Astrocyte (in vitro differentiated cells and primary cell): ENCODE measurements at regions not wholly inside any gene's neighbourhood (a gene's known extent, or its start where the extent isn't known, plus 50 kb on each side); places are given as distances from the start of the nearest gene placed in this dataset.
"Not testable (repeated sequence)": the region's sequence is repeated elsewhere in the genome, so short reads cannot be mapped to it uniquely, and the experiment has no call there.

ENCODE experiments used
- DNase-seq: peaks from one replicate; pipeline ENCODE4 v3.0.0-alpha.2; 2010; ENCODE audit warnings: low read depth
- FAIRE-seq: peaks from 2 replicates; lab custom pipeline; 2011; peaks lifted over from hg19 to GRCh38; lab: Jason Lieb, UNC
- H2AFZ ChIP-seq: 2 replicates; pipeline ENCODE4 v1.6.0; 2012; ENCODE audit warnings: low read depth, low read length, inconsistent platforms
- H3K27ac ChIP-seq: 2 replicates; pipeline ENCODE4 v1.5.1; 2011; ENCODE audit warnings: low read depth, low read length, inconsistent platforms
- H3K27me3 ChIP-seq: 2 replicates; pipeline ENCODE4 v1.6.0; 2011; ENCODE audit warnings: low read length, inconsistent platforms; ENCODE audit not compliant: insufficient read depth
- H3K36me3 ChIP-seq: 2 replicates; pipeline ENCODE4 v1.5.1; 2011; ENCODE audit warnings: low read length, inconsistent platforms; ENCODE audit not compliant: insufficient read depth
- H3K4me1 ChIP-seq: 2 replicates; pipeline ENCODE4 v1.5.1; 2011; ENCODE audit warnings: low read length, inconsistent platforms; ENCODE audit not compliant: insufficient read depth
- H3K4me2 ChIP-seq: 2 replicates; pipeline ENCODE4 v1.6.0; 2012; ENCODE audit warnings: low read length, inconsistent platforms
- H3K4me3 ChIP-seq: 2 replicates; pipeline ENCODE4 v1.5.1; 2011; ENCODE audit warnings: low read depth, mild to moderate bottlenecking, low read length, inconsistent platforms; ENCODE audit not compliant: insufficient read depth
- H3K79me2 ChIP-seq: 2 replicates; pipeline ENCODE4 v1.6.0; 2012; ENCODE audit warnings: mild to moderate bottlenecking, low read length, inconsistent platforms; ENCODE audit not compliant: insufficient read depth
- H3K9ac ChIP-seq: 2 replicates; pipeline ENCODE4 v1.6.0; 2012; ENCODE audit warnings: mild to moderate bottlenecking, low read length, inconsistent platforms
- H3K9me3 ChIP-seq: 2 replicates; pipeline ENCODE4 v1.5.1; 2012; ENCODE audit warnings: low read depth, mild to moderate bottlenecking, low read length, inconsistent platforms; ENCODE audit not compliant: insufficient read depth
- H4K20me1 ChIP-seq: 2 replicates; pipeline ENCODE4 v1.6.0; 2012; ENCODE audit warnings: low read length, inconsistent platforms; ENCODE audit not compliant: insufficient read depth
- H3K27ac Mint-ChIP-seq: one replicate; pipeline ENCODE4 v1.8.0; 2021; ENCODE audit warnings: mild to moderate bottlenecking, mixed read lengths; ENCODE audit not compliant: unreplicated experiment
- H3K27me3 Mint-ChIP-seq: one replicate; pipeline ENCODE4 v1.8.0; 2021; ENCODE audit warnings: low read depth, mixed read lengths; ENCODE audit not compliant: unreplicated experiment
- H3K36me3 Mint-ChIP-seq: one replicate; pipeline ENCODE4 v1.8.0; 2021; ENCODE audit warnings: low read depth, mixed read lengths; ENCODE audit not compliant: unreplicated experiment
- H3K4me1 Mint-ChIP-seq: one replicate; pipeline ENCODE4 v1.8.0; 2021; ENCODE audit warnings: low read depth, mixed read lengths; ENCODE audit not compliant: unreplicated experiment
- H3K4me3 Mint-ChIP-seq: one replicate; pipeline ENCODE4 v1.8.0; 2021; ENCODE audit warnings: mild to moderate bottlenecking, moderate library complexity, mixed read lengths; ENCODE audit not compliant: unreplicated experiment
- H3K9me3 Mint-ChIP-seq: one replicate; pipeline ENCODE4 v1.8.0; 2021; ENCODE audit warnings: mild to moderate bottlenecking, mixed read lengths; ENCODE audit not compliant: unreplicated experiment
- EZH2 ChIP-seq: IDR thresholded peaks from 2 replicates; pipeline ENCODE4 v1.6.1; 2012; ENCODE audit warnings: mild to moderate bottlenecking, low read length, inconsistent platforms; ENCODE audit not compliant: insufficient read depth
- TF ChIP-seq, protein P1 (sequence below): IDR thresholded peaks from 2 replicates; pipeline ENCODE4 v1.5.1; 2011; ENCODE audit warnings: low read depth, mild to moderate bottlenecking, inconsistent platforms, low read length, moderate library complexity; ENCODE audit not compliant: insufficient read depth

DNA sequence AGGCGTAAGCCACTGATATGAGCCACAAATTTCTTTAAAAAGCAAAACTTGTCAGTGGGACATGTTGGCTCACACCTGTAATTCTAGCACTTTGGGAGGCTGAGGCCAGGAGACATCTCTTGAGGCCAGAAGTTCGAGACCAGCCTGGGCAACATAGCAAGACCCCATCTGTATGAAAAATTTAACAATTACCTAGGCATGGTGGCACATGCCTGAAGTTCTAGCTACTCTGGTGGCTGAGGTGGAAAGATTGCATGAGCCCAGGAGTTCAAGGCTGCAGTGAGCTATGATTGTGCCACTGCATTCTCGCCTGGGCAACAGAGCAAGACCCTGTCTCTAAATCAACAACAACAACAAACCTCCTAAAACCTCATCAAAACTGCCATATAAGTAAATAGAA is 147.6 kb upstream of the BARHL2 start:
- Mint-ChIP-seq H3K9me3 (peaks cover 9% of the 10 kb centered on the region), H3K4me1 (no peaks in the 10 kb centered on the region), H3K27ac (no peak overlapping the region), H3K36me3 (no peaks in the 10 kb centered on the region), H3K4me3 (no peak overlapping the region), H3K27me3 (no peaks in the 10 kb centered on the region)
- DNase-seq (no peak), FAIRE-seq (no peak)
- no peaks in the 10 kb centered on the region for H3K27me3 ChIP-seq
- no peaks in the 10 kb centered on the region for H3K4me1 ChIP-seq
- TF ChIP-seq, protein P1, sequence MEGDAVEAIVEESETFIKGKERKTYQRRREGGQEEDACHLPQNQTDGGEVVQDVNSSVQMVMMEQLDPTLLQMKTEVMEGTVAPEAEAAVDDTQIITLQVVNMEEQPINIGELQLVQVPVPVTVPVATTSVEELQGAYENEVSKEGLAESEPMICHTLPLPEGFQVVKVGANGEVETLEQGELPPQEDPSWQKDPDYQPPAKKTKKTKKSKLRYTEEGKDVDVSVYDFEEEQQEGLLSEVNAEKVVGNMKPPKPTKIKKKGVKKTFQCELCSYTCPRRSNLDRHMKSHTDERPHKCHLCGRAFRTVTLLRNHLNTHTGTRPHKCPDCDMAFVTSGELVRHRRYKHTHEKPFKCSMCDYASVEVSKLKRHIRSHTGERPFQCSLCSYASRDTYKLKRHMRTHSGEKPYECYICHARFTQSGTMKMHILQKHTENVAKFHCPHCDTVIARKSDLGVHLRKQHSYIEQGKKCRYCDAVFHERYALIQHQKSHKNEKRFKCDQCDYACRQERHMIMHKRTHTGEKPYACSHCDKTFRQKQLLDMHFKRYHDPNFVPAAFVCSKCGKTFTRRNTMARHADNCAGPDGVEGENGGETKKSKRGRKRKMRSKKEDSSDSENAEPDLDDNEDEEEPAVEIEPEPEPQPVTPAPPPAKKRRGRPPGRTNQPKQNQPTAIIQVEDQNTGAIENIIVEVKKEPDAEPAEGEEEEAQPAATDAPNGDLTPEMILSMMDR: no peak
- no peak for TF ChIP-seq EZH2
- no peaks in the 10 kb centered on the region for H3K9me3 ChIP-seq
- H2AFZ ChIP-seq: no peak overlapping the region
- no peaks in the 10 kb centered on the region for H3K79me2 ChIP-seq
- H3K36me3 ChIP-seq: no peaks in the 10 kb centered on the region
- no peak overlapping the region for H3K27ac ChIP-seq
- no peak overlapping the region for H3K4me2 ChIP-seq
- no peaks in the 10 kb centered on the region for H4K20me1 ChIP-seq
- no peak overlapping the region for H3K9ac ChIP-seq
- no peak overlapping the region for H3K4me3 ChIP-seq

DNA sequence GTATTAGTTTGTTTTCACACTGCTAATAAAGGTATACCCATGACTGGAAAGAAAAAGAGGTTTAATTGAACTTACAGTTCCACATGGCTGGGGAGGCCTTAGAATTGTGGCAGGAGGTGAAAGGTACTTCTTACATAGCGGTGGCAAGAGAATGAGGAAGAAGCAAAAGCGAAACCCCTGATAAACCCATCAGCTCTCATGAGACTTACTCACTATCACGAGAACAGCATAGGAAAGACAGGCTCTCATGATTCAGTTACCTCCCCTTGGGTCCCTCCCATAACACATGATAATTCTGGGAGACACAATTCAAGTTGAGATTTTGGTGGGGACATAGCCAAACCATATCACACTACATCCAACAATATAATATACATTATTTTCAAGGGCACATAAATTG is 145.7 kb upstream of the BARHL2 start:
- FAIRE-seq (no peak), DNase-seq (no peak)
- Histone ChIP-seq H3K4me3 (no peak overlapping the region), H3K27ac (no peak overlapping the region), H3K27me3 (no peaks in the 10 kb centered on the region), H3K9me3 (no peaks in the 10 kb centered on the region), H3K9ac (no peak overlapping the region), H3K36me3 (no peaks in the 10 kb centered on the region), H3K4me1 (no peaks in the 10 kb centered on the region), H3K4me2 (no peak overlapping the region), H4K20me1 (no peaks in the 10 kb centered on the region), H2AFZ (no peak overlapping the region), H3K79me2 (no peaks in the 10 kb centered on the region)
- no peaks in the 10 kb centered on the region for H3K27me3 Mint-ChIP-seq
- H3K4me1 Mint-ChIP-seq: no peaks in the 10 kb centered on the region
- no peak overlapping the region for H3K27ac Mint-ChIP-seq
- H3K4me3 Mint-ChIP-seq: no peak overlapping the region
- no peak for TF ChIP-seq EZH2
- TF ChIP-seq, protein P1: no peak
- no peaks in the 10 kb centered on the region for H3K36me3 Mint-ChIP-seq
- H3K9me3 Mint-ChIP-seq: peaks cover 9% of the 10 kb centered on the region

GRCh38 chr1:90861421-90861820 is 144.3 kb upstream of the BARHL2 start:
- not testable (repeated sequence) for H3K4me2 ChIP-seq, H4K20me1 ChIP-seq, H3K36me3 ChIP-seq, H3K9ac ChIP-seq, H3K4me3 ChIP-seq, H3K27me3 ChIP-seq, H3K27ac ChIP-seq, H3K9me3 ChIP-seq, H3K27me3 Mint-ChIP-seq, FAIRE-seq, H3K79me2 ChIP-seq, H2AFZ ChIP-seq, DNase-seq, H3K4me1 Mint-ChIP-seq, H3K27ac Mint-ChIP-seq, H3K9me3 Mint-ChIP-seq, H3K36me3 Mint-ChIP-seq, H3K4me1 ChIP-seq, H3K4me3 Mint-ChIP-seq
